H9 (cell line): ENCODE measurements at regions not wholly inside any gene's neighbourhood (a gene's known extent, or its start where the extent isn't known, plus 50 kb on each side); places are given as distances from the start of the nearest gene placed in this dataset.

Experiments used
- DNase-seq: peaks from one replicate; pipeline ENCODE4 v3.0.0-alpha.2; 2017
- H2AFZ ChIP-seq: one replicate; pipeline ENCODE4 v1.6.1; 2013; ENCODE audit warnings: mild to moderate bottlenecking, low read length, control low read depth, moderate library complexity
- H2AK5ac ChIP-seq: 2 replicates; pipeline ENCODE4 v1.6.1; 2013; ENCODE audit warnings: low read length, control low read depth, mixed read lengths; ENCODE audit not compliant: insufficient read length
- H2BK120ac ChIP-seq: one replicate; pipeline ENCODE4 v1.6.1; 2013; ENCODE audit warnings: low read depth, mild to moderate bottlenecking, low read length, control low read depth, inconsistent platforms; ENCODE audit not compliant: poor library complexity, severe bottlenecking
- H2BK12ac ChIP-seq: 2 replicates; pipeline ENCODE4 v1.6.1; 2013; ENCODE audit warnings: low read length, control low read depth, mixed read lengths, low read depth; ENCODE audit not compliant: insufficient read length
- H2BK15ac ChIP-seq: 2 replicates; pipeline ENCODE4 v1.6.1; 2013; ENCODE audit warnings: low read depth, low read length, control low read depth
- H2BK20ac ChIP-seq: one replicate; pipeline ENCODE4 v1.6.1; 2013; ENCODE audit warnings: low read depth, mild to moderate bottlenecking, low read length, control low read depth, inconsistent platforms; ENCODE audit not compliant: poor library complexity, severe bottlenecking
- H2BK5ac ChIP-seq: 2 replicates; pipeline ENCODE4 v1.6.1; 2013; ENCODE audit warnings: low read length, control low read depth, mixed read lengths; ENCODE audit not compliant: insufficient read length
- H3K14ac ChIP-seq: 2 replicates; pipeline ENCODE4 v1.6.1; 2013; ENCODE audit warnings: low read length, control low read depth; ENCODE audit not compliant: insufficient read depth
- H3K18ac ChIP-seq: 2 replicates; pipeline ENCODE4 v1.6.1; 2013; ENCODE audit warnings: low read depth, mild to moderate bottlenecking, mixed read lengths, low read length, control low read depth; ENCODE audit not compliant: insufficient read length
- H3K23ac ChIP-seq: 2 replicates; pipeline ENCODE4 v1.6.1; 2013; ENCODE audit warnings: low read length, control low read depth, mixed read lengths, low read depth; ENCODE audit not compliant: insufficient read length
- H3K23me2 ChIP-seq: 2 replicates; pipeline ENCODE4 v1.6.1; 2013; ENCODE audit warnings: low read depth, mild to moderate bottlenecking, mixed read lengths, low read length, control low read depth; ENCODE audit not compliant: insufficient read length, poor library complexity, severe bottlenecking
- H3K27ac ChIP-seq: 2 replicates; pipeline ENCODE4 v1.5.1; 2013; ENCODE audit warnings: low read length, control low read depth, mixed read lengths, low read depth; ENCODE audit not compliant: insufficient read length
- H3K27me3 ChIP-seq: 2 replicates; pipeline ENCODE4 v1.6.1; 2013; ENCODE audit warnings: low read length, control low read depth, inconsistent platforms; ENCODE audit not compliant: insufficient read depth
- H3K4ac ChIP-seq: 2 replicates; pipeline ENCODE4 v1.6.1; 2013; ENCODE audit warnings: low read depth, mild to moderate bottlenecking, control low read depth, inconsistent platforms, low read length, moderate library complexity
- H3K4me1 ChIP-seq: 2 replicates; pipeline ENCODE4 v1.6.1; 2013; ENCODE audit warnings: low read length, control low read depth, inconsistent platforms; ENCODE audit not compliant: insufficient read depth
- H3K4me2 ChIP-seq: 2 replicates; pipeline ENCODE4 v1.6.1; 2013; ENCODE audit warnings: low read length, control low read depth, mixed read lengths; ENCODE audit not compliant: insufficient read length, insufficient read depth
- H3K56ac ChIP-seq: 2 replicates; pipeline ENCODE4 v1.6.1; 2013; ENCODE audit warnings: low read depth, mild to moderate bottlenecking, mixed read lengths, low read length, control low read depth; ENCODE audit not compliant: insufficient read length
- H3K79me1 ChIP-seq: 2 replicates; pipeline ENCODE4 v1.6.1; 2013; ENCODE audit warnings: low read depth, mild to moderate bottlenecking, moderate library complexity, low read length, control low read depth, inconsistent platforms; ENCODE audit not compliant: insufficient read depth, poor library complexity, severe bottlenecking
- H3K79me2 ChIP-seq: 2 replicates; pipeline ENCODE4 v1.6.1; 2013; ENCODE audit warnings: low read length, control low read depth, inconsistent platforms; ENCODE audit not compliant: insufficient read depth
- H3K9ac ChIP-seq: 2 replicates; pipeline ENCODE4 v1.6.1; 2013; ENCODE audit warnings: low read length, control low read depth, mixed read lengths; ENCODE audit not compliant: insufficient read length; ENCODE audit errors: extremely low read depth
- H3K9me3 ChIP-seq: one replicate; pipeline ENCODE4 v1.6.1; 2013; ENCODE audit warnings: low read depth, low read length, inconsistent platforms; ENCODE audit not compliant: control insufficient read depth
- H3T11ph ChIP-seq: one replicate; pipeline ENCODE4 v1.6.1; 2013; ENCODE audit warnings: mild to moderate bottlenecking, low read length, control low read depth, inconsistent platforms
- H4K20me1 ChIP-seq: one replicate; pipeline ENCODE4 v1.6.1; 2013; ENCODE audit not compliant: control insufficient read depth, insufficient read length, insufficient read depth
- H4K5ac ChIP-seq: 2 replicates; pipeline ENCODE4 v1.6.1; 2013; ENCODE audit warnings: low read depth, mild to moderate bottlenecking, mixed read lengths, low read length, control low read depth; ENCODE audit not compliant: insufficient read length
- H4K8ac ChIP-seq: replicated peaks from 2 replicates; pipeline ENCODE4 v1.6.1; 2013; ENCODE audit warnings: low read length, control low read depth, mixed read lengths, low read depth; ENCODE audit not compliant: insufficient read length
- H4K91ac ChIP-seq: 2 replicates; pipeline ENCODE4 v1.6.1; 2013; ENCODE audit warnings: low read depth, mild to moderate bottlenecking, moderate library complexity, mixed read lengths, low read length, control low read depth; ENCODE audit not compliant: insufficient read length
- H3K27ac Mint-ChIP-seq, 3 experiments: 2 replicates in 2 of 3; 3 replicates in 1 of 3; pipeline ENCODE4 v1.8.0; 2020 to 2021; ENCODE audit warnings: mixed read lengths in 3 of 3, mild to moderate bottlenecking in 1 of 3, moderate library complexity in 1 of 3
- H3K27me3 Mint-ChIP-seq: 2 replicates; pipeline ENCODE4 v1.8.0; 2021; ENCODE audit warnings: low read depth, mild to moderate bottlenecking, moderate library complexity, mixed read lengths
- H3K36me3 Mint-ChIP-seq, 3 experiments: 2 replicates in 2 of 3; 3 replicates in 1 of 3; pipeline ENCODE4 v1.8.0; 2020 to 2021; ENCODE audit warnings: low read depth in 3 of 3, mixed read lengths in 3 of 3; ENCODE audit not compliant: insufficient read depth in 1 of 3
- H3K4me1 Mint-ChIP-seq, 2 experiments: 2 replicates each; pipeline ENCODE4 v1.8.0; 2020; ENCODE audit warnings: mixed read lengths in 2 of 2
- H3K4me3 Mint-ChIP-seq, 2 experiments: 2 replicates in 1 of 2; 3 replicates in 1 of 2; pipeline ENCODE4 v1.8.0; 2020 to 2021; ENCODE audit warnings: mild to moderate bottlenecking in 2 of 2, mixed read lengths in 2 of 2, moderate library complexity in 1 of 2
- H3K9me3 Mint-ChIP-seq, 2 experiments: 2 replicates in 1 of 2; 3 replicates in 1 of 2; pipeline ENCODE4 v1.8.0; 2020; ENCODE audit warnings: mild to moderate bottlenecking in 2 of 2, mixed read lengths in 2 of 2, moderate library complexity in 1 of 2
- WGBS: extraction: QIAGEN DNeasy Blood & Tissue Kit; methylation state at CpG from one replicate; pipeline ENCODE4 v1.1.7; 2013; ENCODE audit warnings: missing lambda C conversion rate, low lambda C conversion rate, mixed read lengths; ENCODE audit not compliant: insufficient read length; ENCODE audit errors: extremely low coverage; 5-methylcytosine and 5-hydroxymethylcytosine counted together
- TF ChIP-seq, protein P1 (sequence below): fragments of 200-600 bp; sonication (generic); conservative IDR thresholded peaks from 3 replicates; pipeline ENCODE4 v1.8.0; 2021; ENCODE audit warnings: antibody characterized with exemption, mild to moderate bottlenecking

DNA sequence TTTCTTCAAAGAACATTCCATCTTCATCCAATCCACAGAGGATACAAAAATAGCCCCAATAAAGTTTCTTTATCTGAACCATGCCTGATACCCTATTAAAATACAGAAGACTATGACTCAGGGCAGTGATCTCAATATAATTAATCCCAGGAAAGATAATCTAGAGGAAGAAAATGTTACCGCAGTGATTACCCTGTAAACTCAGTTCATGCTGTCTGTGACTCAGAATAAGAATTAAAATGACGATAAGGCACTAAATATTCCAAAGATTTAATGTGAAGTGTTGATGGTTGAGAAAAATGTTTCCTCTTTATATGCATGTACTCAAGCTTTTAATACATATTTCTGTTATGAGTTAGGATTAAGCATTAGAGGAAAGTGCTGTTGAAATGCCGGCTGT is 88.6 kb upstream of the LYPLAL1 start:
- Histone ChIP-seq H3K79me2 (no peaks in the 10 kb centered on the region), H3K18ac (no peak overlapping the region), H3K27ac (no peak overlapping the region), H3K4me1 (no peaks in the 10 kb centered on the region), H2BK5ac (no peak overlapping the region), H2BK12ac (no peak overlapping the region), H4K20me1 (no peaks in the 10 kb centered on the region), H2AK5ac (no peak overlapping the region), H2BK20ac (no peak overlapping the region), H4K91ac (no peak overlapping the region), H4K5ac (no peak overlapping the region), H3T11ph (no peak overlapping the region), H3K23ac (no peak overlapping the region), H3K9me3 (no peaks in the 10 kb centered on the region), H3K79me1 (no peaks in the 10 kb centered on the region), H3K27me3 (no peaks in the 10 kb centered on the region), H3K4me2 (no peak overlapping the region), H3K23me2 (no peaks in the 10 kb centered on the region), H3K14ac (no peak overlapping the region), H2AFZ (no peak overlapping the region), H3K4ac (no peak overlapping the region), H2BK15ac (no peak overlapping the region), H3K56ac (no peak overlapping the region), H2BK120ac (no peak overlapping the region), H4K8ac (no peak overlapping the region), H3K9ac (no peak overlapping the region)
- DNase-seq: no peak
- Mint-ChIP-seq H3K36me3 (no peaks in the 10 kb centered on the region), H3K27me3 (no peaks in the 10 kb centered on the region), H3K4me3 (no peak overlapping the region), H3K4me1 (no peaks in the 10 kb centered on the region), H3K27ac (no peak overlapping the region), H3K9me3 (no peaks in the 10 kb centered on the region)
- TF ChIP-seq, protein P1, sequence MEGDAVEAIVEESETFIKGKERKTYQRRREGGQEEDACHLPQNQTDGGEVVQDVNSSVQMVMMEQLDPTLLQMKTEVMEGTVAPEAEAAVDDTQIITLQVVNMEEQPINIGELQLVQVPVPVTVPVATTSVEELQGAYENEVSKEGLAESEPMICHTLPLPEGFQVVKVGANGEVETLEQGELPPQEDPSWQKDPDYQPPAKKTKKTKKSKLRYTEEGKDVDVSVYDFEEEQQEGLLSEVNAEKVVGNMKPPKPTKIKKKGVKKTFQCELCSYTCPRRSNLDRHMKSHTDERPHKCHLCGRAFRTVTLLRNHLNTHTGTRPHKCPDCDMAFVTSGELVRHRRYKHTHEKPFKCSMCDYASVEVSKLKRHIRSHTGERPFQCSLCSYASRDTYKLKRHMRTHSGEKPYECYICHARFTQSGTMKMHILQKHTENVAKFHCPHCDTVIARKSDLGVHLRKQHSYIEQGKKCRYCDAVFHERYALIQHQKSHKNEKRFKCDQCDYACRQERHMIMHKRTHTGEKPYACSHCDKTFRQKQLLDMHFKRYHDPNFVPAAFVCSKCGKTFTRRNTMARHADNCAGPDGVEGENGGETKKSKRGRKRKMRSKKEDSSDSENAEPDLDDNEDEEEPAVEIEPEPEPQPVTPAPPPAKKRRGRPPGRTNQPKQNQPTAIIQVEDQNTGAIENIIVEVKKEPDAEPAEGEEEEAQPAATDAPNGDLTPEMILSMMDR: no peak
- no CpG with 5 or more reads among the region's 3 CpGs for WGBS
